Activated naive CD4-positive, alpha-beta T cell treated with anti-CD3 and anti-CD28 coated beads for 36 hours (primary cell): ENCODE measurements at regions not wholly inside any gene's neighbourhood (a gene's known extent, or its start where the extent isn't known, plus 50 kb on each side); places are given as distances from the start of the nearest gene placed in this dataset.
"Not testable (repeated sequence)": the region's sequence is repeated elsewhere in the genome, so short reads cannot be mapped to it uniquely, and the experiment has no call there.

ENCODE experiments used
- CTCF ChIA-PET: fragments of 350-600 bp; sonication (Branson Sonifier 250); formaldehyde crosslinking; loops from one replicate; lab custom pipeline; 2021; ENCODE audit warnings: antibody characterized with exemption; lab: Charles Lee
- DNase-seq: peaks from one replicate; pipeline ENCODE4 v3.0.0-alpha.2; 2020
- H3K27ac Mint-ChIP-seq: one replicate; pipeline ENCODE4 v1.8.0; 2021; ENCODE audit warnings: mild to moderate bottlenecking, mixed read lengths
- H3K27me3 Mint-ChIP-seq: one replicate; pipeline ENCODE4 v1.8.0; 2021; ENCODE audit warnings: low read depth, mixed read lengths
- H3K36me3 Mint-ChIP-seq: one replicate; pipeline ENCODE4 v1.8.0; 2021; ENCODE audit warnings: low read depth, mixed read lengths
- H3K4me1 Mint-ChIP-seq: one replicate; pipeline ENCODE4 v1.8.0; 2021; ENCODE audit warnings: low read depth, mixed read lengths
- H3K4me3 Mint-ChIP-seq: one replicate; pipeline ENCODE4 v1.8.0; 2021; ENCODE audit warnings: mild to moderate bottlenecking, moderate library complexity, mixed read lengths
- H3K9me3 Mint-ChIP-seq: one replicate; pipeline ENCODE4 v1.8.0; 2021; ENCODE audit warnings: mixed read lengths
- intact Hi-C: fragments of 100-400 bp; cut with micrococcal nuclease; formaldehyde crosslinking; loops from one replicate; pipeline ENCODE4 v1.15.1; 2023

GRCh38 chr11:95410707-95411106 is 179.7 kb upstream of the SESN3 start:
- H3K36me3 Mint-ChIP-seq, H3K4me1 Mint-ChIP-seq, DNase-seq, H3K4me3 Mint-ChIP-seq, CTCF ChIA-PET, intact Hi-C loops, H3K27ac Mint-ChIP-seq, H3K9me3 Mint-ChIP-seq, H3K27me3 Mint-ChIP-seq: not testable (repeated sequence)

GRCh38 chr11:95406271-95406670 is 175.3 kb upstream of the SESN3 start:
- Mint-ChIP-seq H3K4me1 (peaks cover 5% of the 10 kb centered on the region), H3K4me3 (no peak overlapping the region), H3K27me3 (no peaks in the 10 kb centered on the region), H3K9me3 (peaks cover 3% of the 10 kb centered on the region), H3K27ac (no peak overlapping the region), H3K36me3 (no peaks in the 10 kb centered on the region)
- no peak for DNase-seq
- intact Hi-C loops: no loop called here
- CTCF ChIA-PET: interaction anchor here (0.6 kb wide), 1 partner anchor 45 kb away, joined by 3 read pairs; no protein-coding TSS in a partner anchor

GRCh38 chr11:95404370-95404769 is 173.4 kb upstream of the SESN3 start:
- Mint-ChIP-seq H3K4me3 (no peak overlapping the region), H3K9me3 (peaks cover 5% of the 10 kb centered on the region), H3K4me1 (no peaks in the 10 kb centered on the region), H3K27ac (no peak overlapping the region), H3K27me3 (no peaks in the 10 kb centered on the region), H3K36me3 (no peaks in the 10 kb centered on the region)
- CTCF ChIA-PET: interaction anchor here (0.6 to 1.1 kb wide), 3 partner anchors 247 to 301 kb away, joined by 3 read pairs; no protein-coding TSS in a partner anchor
- no peak for DNase-seq
- intact Hi-C loops: no loop called here

GRCh38 chr11:95398437-95399112 is 167.6 kb upstream of the SESN3 start:
- intact Hi-C loops: no loop called here
- no peaks in the 10 kb centered on the region for H3K4me1 Mint-ChIP-seq
- no peak for DNase-seq
- H3K4me3 Mint-ChIP-seq: no peak overlapping the region
- H3K27ac Mint-ChIP-seq: no peak overlapping the region
- peaks cover 8% of the 10 kb centered on the region for H3K9me3 Mint-ChIP-seq
- H3K36me3 Mint-ChIP-seq: peaks cover 2% of the 10 kb centered on the region
- no peaks in the 10 kb centered on the region for H3K27me3 Mint-ChIP-seq
- CTCF ChIA-PET: no interaction called here

- no peak for DNase-seq
- no peaks in the 10 kb centered on the region for H3K27me3 Mint-ChIP-seq
- no peak overlapping the region for H3K27ac Mint-ChIP-seq
- CTCF ChIA-PET: no interaction called here
- peaks cover 2% of the 10 kb centered on the region for H3K36me3 Mint-ChIP-seq
- no peaks in the 10 kb centered on the region for H3K4me1 Mint-ChIP-seq
- H3K9me3 Mint-ChIP-seq: peaks cover 5% of the 10 kb centered on the region
- no peak overlapping the region for H3K4me3 Mint-ChIP-seq
- intact Hi-C loops: no loop called here
These were observed 161.6 kb upstream of the SESN3 start for GRCh38 chr11:95392644-95393043.

GRCh38 chr11:95389427-95389826 is 158.4 kb upstream of the SESN3 start:
- peaks cover 4% of the 10 kb centered on the region for H3K4me1 Mint-ChIP-seq
- intact Hi-C loops: no loop called here

GRCh38 chr11:95388086-95388485 is 157.1 kb upstream of the SESN3 start:
- intact Hi-C loops: no loop called here
- Mint-ChIP-seq H3K36me3 (no peaks in the 10 kb centered on the region), H3K27me3 (no peaks in the 10 kb centered on the region), H3K27ac (no peak overlapping the region), H3K4me1 (peaks cover 6% of the 10 kb centered on the region), H3K9me3 (no peaks in the 10 kb centered on the region), H3K4me3 (no peak overlapping the region)
- CTCF ChIA-PET: no interaction called here
- DNase-seq: no peak

More at GRCh38 chr11:95389427-95389826, 158.4 kb upstream of the SESN3 start:
- CTCF ChIA-PET: interaction anchor here (0.6 to 0.7 kb wide), 4 partner anchors 223 to 1036 kb away, joined by 3 read pairs; no protein-coding TSS in a partner anchor
- H3K4me3 Mint-ChIP-seq: no peak overlapping the region
- no peaks in the 10 kb centered on the region for H3K9me3 Mint-ChIP-seq
- DNase-seq: no peak
- H3K27ac Mint-ChIP-seq: no peak overlapping the region
- no peaks in the 10 kb centered on the region for H3K36me3 Mint-ChIP-seq
- H3K27me3 Mint-ChIP-seq: no peaks in the 10 kb centered on the region

- Mint-ChIP-seq H3K27me3 (no peaks in the 10 kb centered on the region), H3K36me3 (no peaks in the 10 kb centered on the region), H3K4me1 (peaks cover 10% of the 10 kb centered on the region), H3K4me3 (no peak overlapping the region), H3K27ac (no peak overlapping the region), H3K9me3 (no peaks in the 10 kb centered on the region)
- CTCF ChIA-PET: no interaction called here
- intact Hi-C loops: no loop called here
- no peak for DNase-seq
These were observed 156.3 kb upstream of the SESN3 start for GRCh38 chr11:95387325-95387724.

GRCh38 chr11:95385577-95385976 is 154.6 kb upstream of the SESN3 start:
- Mint-ChIP-seq H3K36me3 (no peaks in the 10 kb centered on the region), H3K4me3 (no peak overlapping the region)
- intact Hi-C loops: no loop called here

GRCh38 chr11:95379479-95379878 is 148.5 kb upstream of the SESN3 start:
- Mint-ChIP-seq H3K36me3 (no peaks in the 10 kb centered on the region), H3K9me3 (no peaks in the 10 kb centered on the region), H3K27me3 (no peaks in the 10 kb centered on the region), H3K4me3 (no peak overlapping the region), H3K4me1 (peaks cover 11% of the 10 kb centered on the region), H3K27ac (no peak overlapping the region)
- intact Hi-C loops: no loop called here
- CTCF ChIA-PET: interaction anchor here (1.8 kb wide), 1 partner anchor 326 kb away, joined by 5 read pairs; no protein-coding TSS in a partner anchor
- no peak for DNase-seq

More at GRCh38 chr11:95385577-95385976, 154.6 kb upstream of the SESN3 start:
- DNase-seq: no peak
- CTCF ChIA-PET: no interaction called here
- Mint-ChIP-seq H3K27me3 (no peaks in the 10 kb centered on the region), H3K9me3 (no peaks in the 10 kb centered on the region), H3K27ac (no peak overlapping the region), H3K4me1 (peaks cover 15% of the 10 kb centered on the region)

- no peaks in the 10 kb centered on the region for H3K9me3 Mint-ChIP-seq
- no peak for DNase-seq
- CTCF ChIA-PET: interaction anchor here (0.6 to 1.8 kb wide), 4 partner anchors 128 to 327 kb away, joined by 3 to 5 read pairs (median 4); no protein-coding TSS in a partner anchor
- no peaks in the 10 kb centered on the region for H3K36me3 Mint-ChIP-seq
- no peak overlapping the region for H3K27ac Mint-ChIP-seq
- no peak overlapping the region for H3K4me3 Mint-ChIP-seq
- intact Hi-C loops: no loop called here
- H3K27me3 Mint-ChIP-seq: no peaks in the 10 kb centered on the region
- peaks cover 11% of the 10 kb centered on the region for H3K4me1 Mint-ChIP-seq
These were observed 147.8 kb upstream of the SESN3 start for GRCh38 chr11:95378789-95379188.

- CTCF ChIA-PET: interaction anchor here (1.0 to 1.2 kb wide), 2 partner anchors 226 to 327 kb away, joined by 3 to 4 read pairs; no protein-coding TSS in a partner anchor
- Mint-ChIP-seq H3K4me3 (no peak overlapping the region), H3K27me3 (no peaks in the 10 kb centered on the region), H3K36me3 (no peaks in the 10 kb centered on the region), H3K4me1 (peaks cover 9% of the 10 kb centered on the region), H3K27ac (no peak overlapping the region), H3K9me3 (no peaks in the 10 kb centered on the region)
- no peak for DNase-seq
- intact Hi-C loops: no loop called here
These were observed 147.1 kb upstream of the SESN3 start for GRCh38 chr11:95378111-95378510.

- H3K4me3 Mint-ChIP-seq: no peak overlapping the region
- intact Hi-C loops: no loop called here
- H3K36me3 Mint-ChIP-seq: no peaks in the 10 kb centered on the region
- peaks cover 2% of the 10 kb centered on the region for H3K4me1 Mint-ChIP-seq
- CTCF ChIA-PET: interaction anchor here (1.0 kb wide), 1 partner anchor 329 kb away, joined by 3 read pairs; no protein-coding TSS in a partner anchor
- H3K9me3 Mint-ChIP-seq: no peaks in the 10 kb centered on the region
- H3K27ac Mint-ChIP-seq: no peak overlapping the region
- H3K27me3 Mint-ChIP-seq: no peaks in the 10 kb centered on the region
- DNase-seq: no peak
These were observed 144.9 kb upstream of the SESN3 start for GRCh38 chr11:95375886-95376285.
